Ovary (tissue), 3 donors: ENCODE measurements at regions not wholly inside any gene's neighbourhood (a gene's known extent, or its start where the extent isn't known, plus 50 kb on each side); places are given as distances from the start of the nearest gene placed in this dataset.

Source experiments
- CTCF ChIP-seq, 3 donors: fragments of 450-650 bp in 2 of 3; fragments of 200-600 bp in 1 of 3; IDR thresholded peaks; one replicate each; pipeline versions ENCODE4 v1.5.1 to v1.8.0; 2016 to 2022; ENCODE audit warnings: antibody characterized with exemption in 3 of 3, mild to moderate bottlenecking in 1 of 3
- EP300 ChIP-seq: sonication (generic); formaldehyde crosslinking; IDR thresholded peaks from one replicate; pipeline ENCODE4 v1.6.1; 2017; ENCODE audit warnings: antibody characterized with exemption
- POLR2A ChIP-seq: fragments of 450-650 bp; IDR thresholded peaks from one replicate; pipeline ENCODE4 v1.6.1; 2017; ENCODE audit warnings: antibody characterized with exemption, mild to moderate bottlenecking, moderate library complexity
- donor health status: DM: no; HTN: no; CAD: no.

- no peak for TF ChIP-seq CTCF (IDR thresholded peaks at IDR 0.05)
- no peak for TF ChIP-seq EP300
- TF ChIP-seq POLR2A: no peak
Observed at GRCh38 chr3:87473944-87474343, 197.6 kb upstream of the POU1F1 start.
